PFSK-1 (cell line): ENCODE measurements at regions not wholly inside any gene's neighbourhood (a gene's known extent, or its start where the extent isn't known, plus 50 kb on each side); places are given as distances from the start of the nearest gene placed in this dataset.

Experiments
- POLR2AphosphoS5 ChIP-seq: IDR thresholded peaks from 2 replicates; pipeline ENCODE4 v1.6.1; 2012; ENCODE audit warnings: low read depth, mild to moderate bottlenecking, control low read depth, low read length, moderate library complexity
- REST ChIP-seq, 2 experiments: IDR thresholded peaks; 2 replicates each; pipeline versions ENCODE4 v1.6.1 to v1.8.0; 2011 to 2012; ENCODE audit warnings: low read depth in 2 of 2, low read length in 2 of 2, control low read depth in 1 of 2, inconsistent platforms in 1 of 2, mild to moderate bottlenecking in 1 of 2, moderate library complexity in 1 of 2; ENCODE audit not compliant: insufficient read depth in 1 of 2
- TAF1 ChIP-seq: IDR thresholded peaks from 2 replicates; pipeline ENCODE4 v1.6.1; 2012; ENCODE audit warnings: low read length, control low read depth, borderline replicate concordance; ENCODE audit not compliant: insufficient read depth

GRCh38 chr10:130627346-130628045 lies 491.3 kb downstream of the GLRX3 start:
- TF ChIP-seq REST (IDR thresholded peaks at IDR 0.05; ENCODE audit: insufficient read depth in 1 of 2, low read depth in 2 of 2, low read length in 2 of 2) (no peak), TAF1 (no peak), POLR2AphosphoS5 (no peak)
